Spleen (tissue), 11 donors: ENCODE measurements at regions not wholly inside any gene's neighbourhood (a gene's known extent, or its start where the extent isn't known, plus 50 kb on each side); places are given as distances from the start of the nearest gene placed in this dataset.

ENCODE experiments used
- DNase-seq: peaks from one replicate; pipeline ENCODE4 v3.0.0-alpha.2; 2020
- H3K27ac ChIP-seq, 8 donors: fragments of 200-600 bp; sonication (generic) in 7 of 8; 1 replicate in 4 of 8; 2 replicates in 4 of 8; pipeline versions ENCODE4 v1.5.0 to v1.8.0; 2016 to 2021; ENCODE audit warnings: inconsistent platforms in 4 of 8, mild to moderate bottlenecking in 4 of 8, moderate library complexity in 1 of 8
- H3K27me3 ChIP-seq, 7 donors: fragments of 200-600 bp; sonication (generic) in 6 of 7; replicated peaks in 1 of 7; 1 replicate in 4 of 7; 2 replicates in 3 of 7; pipeline versions ENCODE4 v1.5.0 to v1.8.0; 2016 to 2021; ENCODE audit warnings: inconsistent platforms in 3 of 7, mild to moderate bottlenecking in 1 of 7
- H3K36me3 ChIP-seq, 6 donors: fragments of 200-600 bp; sonication (generic) in 5 of 6; 1 replicate in 4 of 6; 2 replicates in 2 of 6; pipeline versions ENCODE4 v1.5.0 to v1.8.0; 2016 to 2021; ENCODE audit warnings: inconsistent platforms in 2 of 6
- H3K4me1 ChIP-seq, 6 donors: fragments of 200-600 bp; sonication (generic) in 5 of 6; 1 replicate in 3 of 6; 2 replicates in 3 of 6; pipeline versions ENCODE4 v1.5.0 to v1.8.0; 2016 to 2021; ENCODE audit warnings: inconsistent platforms in 3 of 6
- H3K4me3 ChIP-seq, 8 donors: fragments of 200-600 bp; sonication (generic) in 7 of 8; 1 replicate in 4 of 8; 2 replicates in 4 of 8; pipeline versions ENCODE4 v1.5.0 to v1.8.0; 2016 to 2021; ENCODE audit warnings: inconsistent platforms in 4 of 8, mild to moderate bottlenecking in 4 of 8, moderate library complexity in 2 of 8
- H3K9me3 ChIP-seq, 8 donors: fragments of 200-600 bp; sonication (generic) in 7 of 8; 1 replicate in 4 of 8; 2 replicates in 4 of 8; pipeline versions ENCODE4 v1.5.0 to v1.8.0; 2016 to 2021; ENCODE audit warnings: inconsistent platforms in 4 of 8
- CTCF ChIP-seq, 11 experiments: fragments of 200-600 bp in 7 of 11; fragments of 450-650 bp in 4 of 11; sonication (generic) in 4 of 11; IDR thresholded peaks in 8 of 11; conservative IDR thresholded peaks in 3 of 11; 1 replicate in 7 of 11; 2 replicates in 4 of 11; pipeline versions ENCODE4 v1.4.0 to v1.8.0; 2016 to 2021; ENCODE audit warnings: antibody characterized with exemption in 11 of 11, inconsistent platforms in 4 of 11, mild to moderate bottlenecking in 1 of 11
- POLR2A ChIP-seq, 3 donors: fragments of 450-650 bp; IDR thresholded peaks; one replicate each; pipeline ENCODE4 v1.5.1; 2017; ENCODE audit warnings: antibody characterized with exemption in 3 of 3, mild to moderate bottlenecking in 1 of 3
- POLR2AphosphoS5 ChIP-seq, 3 donors: sonication (generic); formaldehyde crosslinking; IDR thresholded peaks; one replicate each; pipeline ENCODE4 v1.5.1; 2017; ENCODE audit warnings: antibody characterized with exemption in 3 of 3
- WGBS, 5 donors: extraction: QIAGEN DNeasy Blood & Tissue Kit in 3 of 5; methylation state at CpG; one replicate each; pipeline versions ENCODE4 v1.1.5 to v1.1.7; 2013 to 2018; 5-methylcytosine and 5-hydroxymethylcytosine counted together
- intact Hi-C: fragments of 100-400 bp; cut with DNase I; formaldehyde crosslinking; loops from one replicate; pipeline ENCODE4 v1.15.0; 2023; ENCODE audit warnings: low total_unique reads
- donor health status: healthy with polysubstance abuse.
- donor health status: DM: no; HTN: no; CAD: no; lungs with moderate emphysema.
- donor health status: DM: no; HTN: no; CAD: no.
- donor health status: Bipolar disorder and iron deficiency.
- donor health status: healthy.
- donor health status: DM: no; HTN: no; CAD: no.
- donor health status: DM: yes; HTN: yes; CAD: no.

DNA sequence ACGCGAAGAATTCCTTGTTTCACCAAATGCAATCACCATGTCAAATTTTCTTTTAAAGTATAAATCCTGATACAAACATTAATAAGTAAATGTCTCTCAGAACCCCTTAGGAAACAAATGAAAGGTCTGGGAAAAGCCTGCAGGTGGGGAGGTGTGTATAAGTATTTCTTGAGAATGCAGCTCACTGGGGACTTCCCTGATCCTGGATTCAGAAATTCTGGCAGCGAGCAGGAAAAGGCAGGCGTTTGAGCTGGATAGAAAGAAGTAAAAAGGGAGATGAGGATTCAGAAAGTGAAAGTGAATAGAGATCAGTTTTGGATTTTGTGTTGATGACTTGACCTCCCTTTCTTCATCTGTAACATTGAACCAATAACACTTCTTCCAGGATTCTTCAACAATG is 68.3 kb upstream of the CTSC start:
- Histone ChIP-seq H3K27me3 (no peaks in the 10 kb centered on the region), H3K27ac (no peak overlapping the region), H3K4me1 (peaks cover 0 to 27% (median 7%) of the 10 kb centered on the region in 6 donors), H3K9me3 (no peaks in the 10 kb centered on the region), H3K36me3 (no peaks in the 10 kb centered on the region), H3K4me3 (no peak overlapping the region)
- intact Hi-C loops = no loop called here
- DNase-seq = no peak
- TF ChIP-seq POLR2A (IDR thresholded peaks at IDR 0.05) = no peak
- no peak for TF ChIP-seq POLR2AphosphoS5 (IDR thresholded peaks at IDR 0.05)
- TF ChIP-seq CTCF (IDR thresholded peaks at IDR 0.05 in 8 of 11, conservative IDR thresholded peaks at IDR 0.05 in 3 of 11) = no peak
- 73 to 84% (median 83%) methylated on average over 4 of the region's 4 CpGs for WGBS, 5 donors

DNA sequence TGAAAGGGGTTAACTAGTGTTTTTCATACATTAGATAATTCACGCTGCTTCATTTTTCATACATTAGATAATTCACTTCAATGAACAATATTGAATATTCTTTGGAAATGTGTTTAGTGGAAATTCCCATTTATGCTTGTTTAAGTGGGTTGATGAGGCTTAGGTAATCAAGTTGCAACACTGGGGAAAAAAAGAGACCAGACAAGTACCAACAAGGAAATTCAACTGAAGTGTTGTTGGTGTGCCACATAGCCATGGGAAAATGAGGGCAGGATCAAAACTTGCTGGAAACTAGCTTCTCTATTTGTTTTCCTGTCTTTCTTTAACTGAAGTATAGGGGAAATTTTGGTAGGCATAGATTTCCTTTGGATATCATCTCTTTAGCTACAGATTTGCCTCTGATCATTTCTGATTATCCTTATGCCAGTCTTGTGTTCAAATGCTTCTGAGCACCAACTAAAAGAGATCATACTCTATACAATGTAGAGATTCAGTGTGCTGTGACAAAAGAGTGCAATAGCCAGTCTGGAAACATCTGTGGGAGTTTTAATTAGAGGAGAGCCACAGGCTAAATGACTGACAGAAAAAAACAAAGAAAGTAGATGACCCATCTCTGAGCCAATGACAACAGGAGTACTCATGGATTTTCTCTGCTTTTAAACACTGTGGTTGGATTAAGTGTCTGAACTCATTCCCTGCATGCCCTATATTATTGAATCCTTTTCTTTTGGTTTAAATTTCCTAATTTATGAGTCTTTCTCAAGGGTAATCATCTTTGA is 67.6 kb upstream of the CTSC start:
- no peaks in the 10 kb centered on the region for H3K27me3 ChIP-seq
- no peak overlapping the region for H3K4me3 ChIP-seq
- intact Hi-C loops = no loop called here
- no peak for DNase-seq
- no peaks in the 10 kb centered on the region for H3K9me3 ChIP-seq
- peaks cover 0 to 27% (median 7%) of the 10 kb centered on the region in 6 donors for H3K4me1 ChIP-seq
- TF ChIP-seq POLR2AphosphoS5 (IDR thresholded peaks at IDR 0.05) (no peak), POLR2A (IDR thresholded peaks at IDR 0.05) (no peak), CTCF (IDR thresholded peaks at IDR 0.05 in 8 of 11, conservative IDR thresholded peaks at IDR 0.05 in 3 of 11) (no peak)
- 81 to 98% (median 91%) methylated on average over 1 of the region's 1 CpG for WGBS, 5 donors
- peak overlapping the region in 2 of 8 donors; percentile 6 to 15 for H3K27ac ChIP-seq
- H3K36me3 ChIP-seq = no peaks in the 10 kb centered on the region

GRCh38 chr11:88404391-88404790 is 66.9 kb upstream of the CTSC start:
- no peak for DNase-seq
- H3K4me3 ChIP-seq = no peak overlapping the region
- no peaks in the 10 kb centered on the region for H3K36me3 ChIP-seq
- no peaks in the 10 kb centered on the region for H3K27me3 ChIP-seq
- intact Hi-C loops = no loop called here
- TF ChIP-seq POLR2AphosphoS5 (IDR thresholded peaks at IDR 0.05) = no peak
- TF ChIP-seq POLR2A (IDR thresholded peaks at IDR 0.05) = no peak
- no peak for TF ChIP-seq CTCF (IDR thresholded peaks at IDR 0.05 in 8 of 11, conservative IDR thresholded peaks at IDR 0.05 in 3 of 11)
- H3K27ac ChIP-seq = peak overlapping the region in 2 of 8 donors; percentile 6 to 15
- peaks cover 0 to 27% (median 7%) of the 10 kb centered on the region in 6 donors for H3K4me1 ChIP-seq
- no peaks in the 10 kb centered on the region for H3K9me3 ChIP-seq
- WGBS, 5 donors = 76 to 89% (median 85%) methylated on average over 2 of the region's 2 CpGs

DNA sequence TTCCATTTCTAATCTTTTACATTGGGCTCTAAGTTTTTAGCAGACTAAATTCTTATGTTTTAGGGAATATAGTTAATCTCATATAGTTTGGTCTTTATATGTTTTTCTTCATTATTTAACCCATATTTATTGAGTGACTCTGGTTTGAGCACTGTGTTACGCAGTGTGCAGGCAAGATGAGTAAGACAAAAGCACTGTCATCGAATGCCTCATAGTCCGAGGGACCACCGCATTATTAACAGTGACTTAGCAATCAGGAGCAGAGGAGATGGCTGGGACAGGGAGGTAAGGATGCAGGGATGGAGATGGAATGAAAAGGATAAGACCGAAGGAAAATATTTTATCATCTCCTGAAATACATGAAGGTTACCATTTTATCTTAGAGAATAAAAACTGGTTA is 65.2 kb upstream of the CTSC start:
- Histone ChIP-seq H3K4me3 (no peak overlapping the region), H3K9me3 (no peaks in the 10 kb centered on the region), H3K36me3 (no peaks in the 10 kb centered on the region), H3K27ac (peak overlapping the region in 5 of 8 donors; percentile 21 to 59 (median 47)), H3K4me1 (peaks cover 0 to 27% (median 7%) of the 10 kb centered on the region in 6 donors), H3K27me3 (no peaks in the 10 kb centered on the region)
- intact Hi-C loops = no loop called here
- no peak for TF ChIP-seq CTCF (IDR thresholded peaks at IDR 0.05 in 8 of 11, conservative IDR thresholded peaks at IDR 0.05 in 3 of 11)
- no peak for TF ChIP-seq POLR2AphosphoS5 (IDR thresholded peaks at IDR 0.05)
- TF ChIP-seq POLR2A (IDR thresholded peaks at IDR 0.05) = no peak
- no peak for DNase-seq
- WGBS, 5 donors = 89 to 97% (median 95%) methylated on average over 5 of the region's 5 CpGs
